OCI-LY1 (cell line): ENCODE measurements at regions not wholly inside any gene's neighbourhood (a gene's known extent, or its start where the extent isn't known, plus 50 kb on each side); places are given as distances from the start of the nearest gene placed in this dataset.
"Not testable (repeated sequence)": the region's sequence is repeated elsewhere in the genome, so short reads cannot be mapped to it uniquely, and the experiment has no call there.

Source experiments
- H2AFZ ChIP-seq: fragments of 200-600 bp; sonication (generic), shearing (Covaris generic); 2 replicates; pipeline ENCODE4 v1.6.0; 2014; ENCODE audit warnings: antibody characterized with exemption, mild to moderate bottlenecking, low read length
- H3F3A ChIP-seq: fragments of 200-600 bp; sonication (generic), shearing (Covaris generic); 2 replicates; pipeline ENCODE4 v1.6.0; 2014; ENCODE audit warnings: mild to moderate bottlenecking, antibody characterized with exemption, low read length, moderate library complexity; ENCODE audit not compliant: insufficient read depth
- H3K27ac ChIP-seq: fragments of 200-600 bp; sonication (generic); 2 replicates; pipeline ENCODE4 v1.5.1; 2014; ENCODE audit warnings: low read length, mixed run types, mild to moderate bottlenecking, low read depth; ENCODE audit not compliant: poor library complexity, severe bottlenecking
- H3K27me3 ChIP-seq: fragments of 200-600 bp; sonication (generic); 2 replicates; pipeline ENCODE4 v1.6.0; 2014; ENCODE audit warnings: antibody characterized with exemption, mild to moderate bottlenecking, low read length, moderate library complexity; ENCODE audit not compliant: insufficient read depth
- H3K36me3 ChIP-seq: fragments of 200-600 bp; sonication (generic); 2 replicates; pipeline ENCODE4 v1.6.1; 2014; ENCODE audit warnings: mild to moderate bottlenecking, antibody characterized with exemption, low read length, moderate library complexity, mixed read lengths; ENCODE audit not compliant: insufficient read depth
- H3K4me1 ChIP-seq: fragments of 200-600 bp; sonication (generic); 2 replicates; pipeline ENCODE4 v1.5.1; 2014; ENCODE audit warnings: mild to moderate bottlenecking, low read length, moderate library complexity; ENCODE audit not compliant: insufficient read depth, severe bottlenecking
- H3K4me2 ChIP-seq: fragments of 200-600 bp; sonication (generic), shearing (Covaris generic); 2 replicates; pipeline ENCODE4 v1.6.1; 2014; ENCODE audit warnings: low read length
- H3K4me3 ChIP-seq: fragments of 200-600 bp; sonication (generic); 2 replicates; pipeline ENCODE4 v1.5.1; 2014; ENCODE audit warnings: low read length, low read depth, mild to moderate bottlenecking, mixed read lengths; ENCODE audit not compliant: poor library complexity, severe bottlenecking
- H3K79me2 ChIP-seq: fragments of 200-600 bp; shearing (Covaris generic); 2 replicates; pipeline ENCODE4 v1.6.1; 2016; ENCODE audit warnings: mixed run types, low read length, mixed read lengths; ENCODE audit not compliant: insufficient read depth
- H3K9ac ChIP-seq: fragments of 200-600 bp; sonication (generic), shearing (Covaris generic); 2 replicates; pipeline ENCODE4 v1.6.1; 2014; ENCODE audit warnings: mild to moderate bottlenecking, low read length, mixed read lengths
- H3K9me2 ChIP-seq: fragments of 200-600 bp; sonication (generic), shearing (Covaris generic); 2 replicates; pipeline ENCODE4 v1.6.1; 2014; ENCODE audit warnings: low read depth, mild to moderate bottlenecking, low read length, mixed read lengths
- H3K9me3 ChIP-seq: fragments of 200-600 bp; shearing (Covaris generic); 2 replicates; pipeline ENCODE4 v1.6.1; 2014; ENCODE audit warnings: low read length, mixed read lengths
- H4K20me1 ChIP-seq: fragments of 200-600 bp; sonication (generic), shearing (Covaris generic); 2 replicates; pipeline ENCODE4 v1.6.0; 2016; ENCODE audit warnings: mild to moderate bottlenecking, low read length; ENCODE audit not compliant: insufficient read depth
- CTCF ChIP-seq: fragments of 200-600 bp; sonication (generic), shearing (Covaris generic); IDR thresholded peaks from 2 replicates; pipeline ENCODE4 v1.5.1; 2017; ENCODE audit warnings: mild to moderate bottlenecking, antibody characterized with exemption, low read length, moderate library complexity, mixed read lengths
- EZH2 ChIP-seq: fragments of 200-600 bp; sonication (generic), shearing (Covaris generic); IDR thresholded peaks from 2 replicates; pipeline ENCODE4 v1.8.0; 2017; ENCODE audit warnings: borderline replicate concordance, mixed run types, mild to moderate bottlenecking, antibody characterized with exemption, low read length, moderate library complexity, mixed read lengths

GRCh38 chr14:66315548-66315947 lies 170.6 kb upstream of the CCDC196 start:
- no peak overlapping the region for H3K9ac ChIP-seq
- TF ChIP-seq EZH2 (no peak), CTCF (no peak; the same call in 1 of the 2 replicates)
- no peak overlapping the region for H2AFZ ChIP-seq
- no peak overlapping the region for H3K27ac ChIP-seq
- H3K4me3 ChIP-seq = no peak overlapping the region
- no peaks in the 10 kb centered on the region for H3K9me3 ChIP-seq
- H3K36me3 ChIP-seq = no peaks in the 10 kb centered on the region
- H3K79me2 ChIP-seq = no peaks in the 10 kb centered on the region
- H3K9me2 ChIP-seq = no peaks in the 10 kb centered on the region
- no peaks in the 10 kb centered on the region for H4K20me1 ChIP-seq
- no peaks in the 10 kb centered on the region for H3F3A ChIP-seq
- no peak overlapping the region for H3K4me2 ChIP-seq
- no peaks in the 10 kb centered on the region for H3K27me3 ChIP-seq
- H3K4me1 ChIP-seq = no peaks in the 10 kb centered on the region

GRCh38 chr14:66322564-66322963 lies 163.6 kb upstream of the CCDC196 start:
- no peaks in the 10 kb centered on the region for H3K27me3 ChIP-seq
- H3K9me3 ChIP-seq = no peaks in the 10 kb centered on the region
- H3K4me3 ChIP-seq = no peak overlapping the region
- no peaks in the 10 kb centered on the region for H3F3A ChIP-seq
- no peak overlapping the region for H3K27ac ChIP-seq
- no peak overlapping the region for H2AFZ ChIP-seq
- H3K4me2 ChIP-seq = no peak overlapping the region
- no peak overlapping the region for H3K9ac ChIP-seq
- H3K9me2 ChIP-seq = no peaks in the 10 kb centered on the region
- TF ChIP-seq CTCF = no peak
- no peak for TF ChIP-seq EZH2
- H4K20me1 ChIP-seq = no peaks in the 10 kb centered on the region
- no peaks in the 10 kb centered on the region for H3K4me1 ChIP-seq
- H3K79me2 ChIP-seq = no peaks in the 10 kb centered on the region
- H3K36me3 ChIP-seq = no peaks in the 10 kb centered on the region

GRCh38 chr14:66330228-66330627 lies 155.9 kb upstream of the CCDC196 start:
- H3K79me2 ChIP-seq = no peaks in the 10 kb centered on the region
- H3K9me3 ChIP-seq = no peaks in the 10 kb centered on the region
- H3K36me3 ChIP-seq = no peaks in the 10 kb centered on the region
- no peak overlapping the region for H3K4me3 ChIP-seq
- H2AFZ ChIP-seq = no peak overlapping the region
- H3K27ac ChIP-seq = no peak overlapping the region
- no peaks in the 10 kb centered on the region for H4K20me1 ChIP-seq
- no peaks in the 10 kb centered on the region for H3F3A ChIP-seq
- H3K27me3 ChIP-seq = no peaks in the 10 kb centered on the region
- no peaks in the 10 kb centered on the region for H3K4me1 ChIP-seq
- H3K9me2 ChIP-seq = no peaks in the 10 kb centered on the region
- H3K9ac ChIP-seq = no peak overlapping the region
- TF ChIP-seq EZH2 = no peak
- H3K4me2 ChIP-seq = no peak overlapping the region

GRCh38 chr14:66330916-66331315 lies 155.3 kb upstream of the CCDC196 start:
- Histone ChIP-seq H3K4me3 (no peak overlapping the region), H3K9ac (no peak overlapping the region), H3K79me2 (no peaks in the 10 kb centered on the region), H3K4me2 (no peak overlapping the region), H3K27me3 (no peaks in the 10 kb centered on the region), H4K20me1 (no peaks in the 10 kb centered on the region), H3K36me3 (no peaks in the 10 kb centered on the region), H3K9me2 (no peaks in the 10 kb centered on the region), H2AFZ (no peak overlapping the region), H3K9me3 (no peaks in the 10 kb centered on the region), H3F3A (no peaks in the 10 kb centered on the region), H3K4me1 (no peaks in the 10 kb centered on the region), H3K27ac (no peak overlapping the region)
- TF ChIP-seq CTCF (no peak), EZH2 (no peak)

- not testable (repeated sequence) for H3K9me2 ChIP-seq, H3K4me2 ChIP-seq, H3K4me3 ChIP-seq, H3K27ac ChIP-seq, H3K9ac ChIP-seq, H2AFZ ChIP-seq, H4K20me1 ChIP-seq, H3K4me1 ChIP-seq, H3K79me2 ChIP-seq, H3F3A ChIP-seq, H3K9me3 ChIP-seq, H3K36me3 ChIP-seq, H3K27me3 ChIP-seq
Observed at GRCh38 chr14:66333293-66333692, 152.9 kb upstream of the CCDC196 start.
